ENCODE measurements at regions not wholly inside any gene's neighbourhood (a gene's known extent, or its start where the extent isn't known, plus 50 kb on each side); places are given as distances from the start of the nearest gene placed in this dataset.

DNA sequence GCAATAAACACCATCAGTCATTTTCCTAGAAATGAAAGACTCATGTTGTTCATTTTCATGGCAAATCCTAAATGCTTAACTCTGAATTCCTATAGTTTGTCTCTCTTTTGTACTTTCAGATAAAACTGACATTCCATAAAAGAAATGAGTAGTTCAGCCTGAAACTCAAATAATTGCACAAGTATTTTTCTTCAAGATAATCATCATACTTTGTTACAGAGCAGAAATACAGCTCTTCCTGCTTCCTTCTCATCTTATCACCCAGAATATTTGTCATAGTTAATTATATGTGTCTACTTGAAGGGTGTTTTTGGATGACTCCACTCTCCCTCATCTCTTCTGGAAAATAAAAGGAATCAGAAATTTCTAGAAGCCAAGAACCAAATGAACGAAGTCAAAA lies 141.1 kb downstream of the HNMT start:
- no peak for DNase-seq

DNA sequence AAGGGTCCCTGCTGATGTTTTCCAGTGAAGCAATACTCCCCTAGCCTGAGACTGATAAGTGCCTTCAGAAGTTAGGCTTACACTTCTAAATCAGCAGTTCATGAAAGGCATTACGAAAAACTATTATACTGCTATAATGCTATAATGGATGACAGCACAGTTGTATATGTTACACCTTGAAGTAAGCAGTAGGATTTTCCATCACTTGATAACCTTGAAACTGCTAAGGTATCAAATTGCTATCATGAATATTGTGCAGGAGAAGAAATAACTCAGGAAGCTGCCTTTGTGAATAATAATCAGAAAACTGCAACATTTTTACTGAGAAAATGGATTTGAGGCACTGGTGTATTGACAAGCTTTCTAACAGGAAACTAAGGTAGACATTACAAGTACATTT lies 142.3 kb downstream of the HNMT start:
- no peak for DNase-seq

DNA sequence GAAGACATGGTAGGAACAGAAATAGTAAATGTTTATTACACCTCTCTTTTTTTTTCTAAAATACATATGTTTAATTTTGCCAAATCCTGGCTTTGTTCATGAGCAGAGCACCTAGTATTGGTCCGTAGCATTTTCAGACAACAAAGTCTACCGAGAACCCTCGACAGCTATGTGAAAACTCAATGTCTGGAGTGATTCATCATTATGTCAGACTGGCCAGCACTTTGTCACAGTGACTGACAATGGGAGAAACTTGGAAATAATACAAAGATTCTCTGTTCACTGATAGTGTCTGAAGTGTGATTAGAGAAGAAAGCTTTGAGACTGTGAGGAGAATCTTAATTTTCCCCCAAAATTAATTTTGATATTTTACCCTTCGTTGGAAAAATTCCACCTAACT lies 143.0 kb downstream of the HNMT start:
- no peak for DNase-seq

DNA sequence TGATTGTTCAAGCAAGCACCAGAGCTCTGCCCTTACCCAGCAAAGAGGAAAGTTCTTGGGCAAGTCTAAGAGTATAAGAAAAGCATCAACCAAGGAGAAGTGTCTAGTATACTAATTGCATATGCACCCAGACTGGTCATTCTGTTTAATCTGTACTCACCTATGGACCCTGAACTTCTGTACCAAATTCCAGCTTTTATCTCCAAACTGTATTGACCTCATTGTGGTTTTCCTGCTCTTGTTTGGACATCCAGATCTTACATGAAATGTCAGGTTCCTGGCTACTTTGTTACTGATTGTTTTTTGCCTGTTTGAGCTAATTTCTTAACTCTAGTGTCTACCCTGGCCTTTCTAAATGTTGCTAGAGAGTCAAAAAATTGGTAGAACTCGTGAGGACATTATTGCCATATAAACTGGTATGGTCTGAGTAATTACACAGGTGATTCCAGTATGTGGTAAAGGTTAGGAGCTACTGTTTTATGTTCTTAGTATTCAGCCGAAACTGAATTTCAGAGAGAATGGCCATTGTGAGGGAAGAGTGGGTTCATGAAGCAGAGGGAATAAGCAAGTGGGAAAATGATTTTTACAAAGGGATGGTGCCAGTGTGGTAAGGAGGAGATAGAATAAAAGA lies 146.3 kb downstream of the HNMT start:
- no peak for DNase-seq

DNA sequence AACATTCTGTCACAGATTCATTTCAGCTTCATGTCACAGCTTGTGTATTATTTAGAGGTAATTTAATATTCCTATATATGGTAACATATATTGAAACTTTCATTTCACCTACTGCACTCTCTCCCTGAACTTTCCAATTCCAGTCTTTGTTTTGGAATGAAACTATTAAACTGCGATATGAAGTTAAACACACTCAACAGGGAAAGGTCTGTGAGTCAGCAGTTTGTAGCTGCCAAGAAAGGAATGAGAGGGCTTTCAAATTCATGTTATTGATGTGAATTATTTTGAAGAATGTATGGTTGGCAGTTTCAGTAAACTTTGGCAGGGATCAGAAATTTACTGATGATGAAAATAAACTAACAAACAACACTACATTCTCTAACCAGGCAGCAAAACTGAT lies 148.3 kb downstream of the HNMT start:
- DNase-seq = no peak

DNA sequence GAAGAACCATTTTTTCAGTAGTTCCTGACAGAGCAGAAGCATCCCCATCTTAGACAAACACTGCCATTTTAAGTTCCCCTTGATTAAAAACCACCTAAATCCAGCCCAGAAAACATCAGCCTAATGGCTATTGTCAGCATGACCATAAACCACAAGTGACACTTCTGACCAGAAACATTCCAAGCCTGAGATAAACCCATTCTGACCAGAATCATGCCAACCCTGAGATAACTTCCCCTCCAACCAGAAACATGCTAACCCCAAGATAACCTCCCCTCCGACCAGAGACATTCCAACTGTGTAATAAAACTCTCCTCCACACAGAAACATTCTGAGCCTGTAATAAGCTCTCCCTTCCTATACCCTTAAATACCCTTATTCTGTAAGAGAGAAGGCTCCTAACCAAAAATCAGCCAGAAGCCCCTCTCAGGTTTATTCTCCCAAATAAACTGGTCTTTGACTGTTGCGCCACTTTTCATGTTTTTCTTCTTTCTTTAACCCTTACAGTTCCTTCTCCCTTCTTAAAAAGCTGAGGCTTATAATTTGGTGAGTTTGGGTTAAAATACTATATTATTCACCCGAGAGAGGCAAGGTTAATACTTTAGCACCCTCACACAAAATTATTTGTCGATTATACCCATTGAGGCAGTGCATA lies 149.7 kb downstream of the HNMT start:
- no peak for DNase-seq

DNA sequence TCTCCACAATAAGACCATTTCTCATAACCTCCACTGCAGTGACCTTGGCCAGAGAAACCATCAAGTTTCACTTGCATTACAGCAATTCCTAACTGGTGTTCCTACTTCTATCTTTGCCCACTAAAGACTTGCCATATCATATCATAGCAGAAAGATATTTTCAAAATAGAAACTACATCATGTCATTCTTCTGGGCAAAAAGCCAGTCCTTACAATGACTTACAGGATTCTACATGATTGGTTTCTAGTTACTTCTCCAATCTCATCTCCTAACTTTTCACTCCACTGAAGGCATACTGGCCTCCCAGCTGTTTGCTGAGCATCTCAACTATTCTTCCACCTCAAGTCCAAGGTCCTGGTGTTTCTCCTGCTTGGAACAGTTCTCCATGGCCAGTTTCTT lies 151.4 kb downstream of the HNMT start:
- DNase-seq = no peak

DNA sequence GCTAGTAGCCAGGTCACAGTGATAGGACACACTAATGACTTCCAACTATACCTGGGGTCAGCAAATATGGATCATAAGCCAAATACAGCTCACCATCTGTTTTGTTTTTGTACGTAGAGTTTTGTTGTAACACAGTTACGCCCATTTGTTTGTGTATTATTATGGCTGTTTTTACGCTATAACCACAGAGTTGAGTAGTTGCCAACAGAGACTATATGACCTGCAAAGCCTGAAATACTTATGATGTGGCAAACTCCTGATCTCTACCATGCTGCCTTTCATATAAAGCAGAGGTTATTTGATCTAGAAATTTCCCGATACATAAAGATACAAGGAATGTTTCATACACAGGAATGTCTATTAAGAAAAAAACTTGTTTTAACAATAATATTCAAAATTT lies 152.2 kb downstream of the HNMT start:
- no peak for DNase-seq

DNA sequence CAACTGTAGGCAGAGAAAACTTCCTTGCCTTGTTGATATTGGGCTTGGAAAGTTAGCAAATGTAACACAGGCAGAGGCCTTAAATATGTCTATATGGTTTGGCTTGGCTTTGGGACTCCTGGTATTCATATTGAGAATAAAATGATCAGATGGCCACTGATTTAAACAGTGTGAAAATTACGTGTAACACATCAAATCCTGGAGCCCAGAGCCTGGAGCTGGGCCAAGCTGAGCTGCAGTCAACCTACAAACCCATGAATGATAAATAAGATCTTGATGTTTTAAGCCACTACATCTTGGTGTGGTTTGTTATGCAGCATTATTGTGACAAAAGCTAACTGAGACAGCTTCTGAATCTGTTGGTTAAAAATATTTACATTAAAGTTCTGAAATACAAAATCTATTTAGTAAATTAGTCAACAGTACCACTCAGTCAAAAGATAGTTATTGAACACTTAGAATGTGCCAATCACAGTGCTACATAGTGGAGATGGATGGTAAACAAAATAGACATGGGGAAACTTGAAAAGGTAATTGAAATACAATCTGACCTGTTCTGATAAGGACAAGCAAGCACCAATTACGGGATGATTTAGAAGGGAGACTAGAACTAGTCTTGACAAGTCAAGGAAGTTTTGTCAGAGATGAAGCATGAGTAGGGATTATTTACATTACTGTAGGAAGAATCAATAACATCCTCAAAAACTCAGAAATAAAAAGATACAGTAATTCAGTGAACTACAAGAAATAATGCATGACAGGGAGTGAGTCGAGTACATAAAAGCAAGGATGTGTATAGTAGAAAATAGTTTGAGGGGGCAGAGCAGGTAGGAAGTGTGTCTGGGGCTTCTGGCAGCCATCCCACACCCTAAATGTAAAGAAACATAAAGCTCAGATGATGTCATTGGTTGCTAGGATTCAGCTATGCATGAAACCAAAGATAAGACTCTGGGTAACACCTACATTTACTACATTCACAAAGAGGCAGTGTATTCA lies 157.7 kb downstream of the HNMT start:
- no peak for DNase-seq

DNA sequence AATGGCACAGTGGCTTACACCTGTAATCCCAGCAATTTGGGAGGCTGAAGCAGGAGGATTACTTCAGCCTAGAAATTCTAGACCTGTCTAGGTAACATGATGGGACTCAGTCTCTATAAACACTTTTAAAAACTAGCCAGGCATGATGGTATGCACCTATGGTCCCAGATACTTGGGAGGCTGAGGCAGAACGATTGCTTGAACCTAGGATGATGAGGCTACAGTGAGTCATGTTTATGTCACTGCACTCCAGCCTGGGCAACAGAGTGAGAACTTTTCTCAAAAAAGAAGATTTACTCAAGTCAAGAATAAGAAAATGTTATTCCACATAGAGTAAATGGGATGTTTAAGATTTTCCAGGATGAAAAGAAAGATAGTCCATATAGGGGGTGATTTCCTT lies 158.6 kb downstream of the HNMT start:
- DNase-seq = no peak

DNA sequence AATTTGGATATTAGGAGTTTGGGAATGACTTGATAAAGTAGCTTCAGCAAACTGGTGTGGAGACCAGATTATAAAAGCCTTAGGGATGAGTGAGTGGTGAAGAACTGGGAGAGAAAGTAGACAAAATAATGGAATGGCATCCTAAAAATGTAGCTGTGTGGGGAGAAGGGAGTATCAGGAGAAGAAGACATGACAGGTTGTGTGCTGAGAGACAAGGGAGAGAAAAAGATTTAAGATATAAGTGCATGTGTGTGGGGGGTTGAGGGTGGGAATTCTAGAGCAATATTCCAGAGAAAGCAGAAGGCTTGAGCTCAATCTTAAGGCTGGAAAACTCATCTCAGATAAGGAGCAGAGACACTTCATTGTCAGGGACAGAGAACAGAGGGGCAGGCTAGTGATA lies 159.5 kb downstream of the HNMT start:
- no peak for DNase-seq

DNA sequence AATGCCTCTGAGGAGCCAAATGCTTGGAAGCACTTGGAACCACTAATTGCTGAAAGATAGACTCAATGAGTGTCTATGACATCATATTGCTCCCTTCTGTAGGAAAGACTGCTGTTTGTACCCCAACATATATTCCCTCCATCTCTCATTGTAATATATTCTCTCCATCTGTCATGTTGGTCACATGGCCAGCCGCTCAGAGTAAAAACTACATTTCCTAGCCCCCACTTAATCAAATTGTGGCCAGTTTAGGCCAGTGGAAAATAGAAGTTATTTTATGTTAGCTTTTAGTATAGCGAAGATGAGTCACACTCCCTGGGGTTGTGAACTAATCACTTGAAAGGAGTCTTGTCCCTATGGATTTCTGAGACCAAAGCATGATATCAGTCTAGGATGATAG lies 160.2 kb downstream of the HNMT start:
- DNase-seq = no peak

DNA sequence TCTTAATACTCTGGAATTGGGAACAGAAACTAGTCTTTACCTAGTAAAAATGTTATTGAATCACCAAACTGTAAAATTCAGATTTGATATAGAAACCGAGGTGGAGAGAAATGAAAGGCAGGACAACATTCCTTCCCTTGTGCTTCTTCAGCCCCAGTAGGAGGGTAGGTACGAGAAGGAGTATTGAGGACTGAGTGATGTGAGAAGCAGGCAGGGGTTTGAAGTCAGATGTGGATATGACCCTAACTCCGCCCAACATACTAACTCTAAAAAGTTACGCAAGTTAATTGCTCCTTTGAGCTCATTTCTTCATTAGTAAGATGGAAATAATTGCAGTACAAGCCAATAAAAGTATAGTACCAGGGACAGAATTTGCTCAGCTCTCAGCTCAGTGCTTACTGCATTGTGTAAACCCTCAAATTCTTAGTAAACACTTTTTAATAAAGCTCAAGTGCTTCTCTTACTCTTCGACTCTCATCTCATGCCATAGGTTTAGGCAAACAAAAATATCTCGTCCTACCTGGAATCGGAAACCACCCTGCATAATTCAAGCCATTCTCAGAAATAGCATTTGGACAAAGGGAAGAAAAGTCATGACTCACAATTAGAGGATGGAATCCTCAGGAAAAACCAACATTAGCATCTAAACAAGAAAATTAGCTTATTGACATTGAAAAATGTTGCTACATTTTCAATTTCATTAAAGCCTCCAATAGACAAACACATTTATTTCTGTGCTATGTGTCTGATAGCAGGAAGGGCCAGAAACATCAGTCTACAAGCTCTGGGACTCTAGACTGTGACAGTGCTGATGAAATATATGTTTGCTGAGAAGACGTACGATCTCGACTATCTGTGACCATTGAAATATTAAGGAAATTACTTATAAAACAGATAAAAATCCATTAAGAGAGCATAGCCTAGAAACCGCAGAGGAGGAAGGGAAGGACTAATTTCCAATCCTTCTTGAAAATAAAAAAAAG lies 161.3 kb downstream of the HNMT start:
- DNase-seq = no peak

DNA sequence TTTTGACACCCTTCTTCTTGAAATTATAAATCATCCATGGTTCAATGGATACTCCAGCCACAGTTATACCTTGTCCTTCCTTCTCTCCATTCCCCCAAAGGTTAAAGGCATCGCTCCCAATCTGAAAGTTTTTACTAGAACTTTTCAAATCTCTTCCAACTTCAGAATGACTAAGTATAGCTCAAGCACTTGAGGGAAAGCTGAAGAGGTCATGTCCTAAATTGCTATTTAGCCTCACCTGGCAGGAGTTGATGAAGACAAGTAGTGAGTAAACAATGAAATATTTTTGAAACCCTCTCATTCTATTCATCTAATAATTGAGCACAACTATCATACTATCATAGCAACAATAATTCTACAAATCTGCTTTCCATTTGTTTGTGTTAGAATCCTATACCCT lies 167.8 kb downstream of the HNMT start:
- no peak for DNase-seq

DNA sequence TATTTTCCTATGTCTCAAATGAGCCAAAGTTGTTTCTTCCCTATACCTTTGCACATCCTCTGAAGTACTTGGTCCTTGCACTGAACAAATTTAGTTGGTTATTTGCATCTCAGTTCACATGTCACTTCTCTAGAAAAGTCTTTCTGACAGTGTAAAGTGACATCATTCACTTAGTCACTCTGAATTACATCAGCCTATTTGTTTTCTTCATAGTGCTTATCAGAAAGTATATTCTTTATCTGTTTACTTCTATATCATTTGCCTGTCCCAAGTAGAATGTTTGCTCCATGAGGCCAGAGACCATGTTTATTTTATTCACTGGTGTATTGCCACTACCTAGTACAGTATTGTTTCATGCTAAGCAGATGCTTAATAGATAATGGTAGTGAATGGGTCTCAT lies 173.7 kb downstream of the HNMT start:
- no peak for DNase-seq

DNA sequence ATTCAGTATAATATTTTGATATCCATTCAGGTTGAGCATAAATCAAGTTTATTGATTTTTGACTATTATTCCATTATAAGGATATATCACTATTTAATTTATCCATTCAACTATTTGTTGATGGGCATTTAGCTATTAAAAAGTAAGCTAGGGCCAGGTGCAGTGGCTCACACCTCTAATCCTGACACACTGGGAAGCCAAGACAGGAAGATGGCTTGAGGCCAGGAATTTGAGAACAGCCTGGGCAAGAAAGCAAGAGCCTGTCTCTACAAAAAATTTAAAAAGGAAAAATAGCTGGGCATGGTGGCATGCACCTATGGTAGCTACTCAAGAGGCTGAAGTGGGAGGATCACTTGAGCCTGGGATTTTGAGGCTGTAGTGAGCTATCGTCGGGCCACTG lies 183.5 kb downstream of the HNMT start:
- no peak for DNase-seq

DNA sequence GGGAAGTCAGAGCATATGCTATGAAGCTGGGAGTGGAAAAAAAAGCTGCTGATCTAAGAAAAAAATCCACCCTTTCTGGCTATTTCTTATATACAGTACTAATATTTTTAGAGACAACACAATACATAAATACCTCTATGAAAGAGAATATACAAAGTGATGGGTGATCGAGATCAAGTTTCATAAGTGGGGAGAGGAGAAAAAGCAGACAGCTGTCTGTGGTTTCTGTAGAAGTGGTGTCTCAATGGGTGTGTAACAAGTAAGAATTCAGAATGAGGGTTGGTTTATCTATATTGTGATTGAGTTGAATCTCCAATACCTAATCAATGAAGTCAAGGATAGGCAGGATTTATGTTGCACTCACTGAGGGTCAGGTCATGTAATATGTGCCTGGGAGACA lies 191.0 kb downstream of the HNMT start:
- DNase-seq = no peak

DNA sequence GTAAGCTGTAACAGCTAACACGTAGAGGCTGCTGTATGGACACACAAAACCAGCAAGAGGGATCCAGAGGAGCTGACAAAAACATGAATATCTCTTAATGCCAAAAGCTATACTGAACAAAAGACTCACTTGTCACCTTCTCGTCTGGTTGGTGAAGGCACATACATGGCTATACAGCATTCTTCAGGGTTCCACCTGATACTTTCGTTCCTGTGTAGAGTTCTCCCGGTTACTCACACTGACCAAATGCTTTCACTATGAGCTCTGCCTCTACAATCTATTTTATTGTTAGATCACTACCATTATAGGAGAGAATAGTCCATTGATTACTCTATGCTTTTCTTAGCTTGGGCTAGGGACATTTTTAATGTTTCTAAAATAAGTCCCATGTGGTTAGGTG lies 193.1 kb downstream of the HNMT start:
- no peak for DNase-seq

DNA sequence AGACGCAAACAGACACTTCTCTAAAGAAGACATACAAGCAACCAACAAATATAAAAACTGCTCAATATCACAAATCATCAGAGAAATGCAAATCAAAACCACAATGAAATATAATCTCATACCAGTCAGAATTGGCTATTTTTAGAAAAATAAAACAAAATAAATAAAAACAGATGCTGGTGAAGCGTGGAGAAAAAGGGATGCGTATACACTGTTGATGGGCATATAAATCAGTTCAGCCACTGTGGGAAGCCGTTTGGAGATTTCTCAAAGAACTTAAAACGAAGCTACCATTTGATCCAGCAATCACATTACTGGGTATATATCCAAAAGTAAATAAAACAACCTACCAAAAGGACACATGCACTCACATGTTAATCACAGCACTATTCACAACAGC lies 206.2 kb downstream of the HNMT start:
- DNase-seq = no peak

DNA sequence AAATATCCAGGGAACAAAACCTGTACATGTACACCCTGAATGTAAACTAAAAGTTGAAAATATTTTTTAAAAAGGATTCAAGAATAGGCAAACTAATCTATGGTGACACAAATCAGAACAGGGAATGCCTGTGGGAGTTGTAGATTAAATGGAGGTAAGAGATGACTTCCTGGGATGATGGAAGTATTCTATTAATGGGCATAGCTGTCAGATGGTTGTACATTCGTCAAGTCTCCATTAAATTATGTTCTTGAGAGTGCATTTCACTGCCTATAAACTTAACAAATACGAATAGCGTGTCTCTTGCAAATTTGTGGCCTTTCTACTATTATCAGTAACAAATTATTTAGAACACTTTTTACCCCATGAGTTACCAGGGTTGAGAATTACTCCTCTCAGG lies 207.0 kb downstream of the HNMT start:
- DNase-seq = no peak

DNA sequence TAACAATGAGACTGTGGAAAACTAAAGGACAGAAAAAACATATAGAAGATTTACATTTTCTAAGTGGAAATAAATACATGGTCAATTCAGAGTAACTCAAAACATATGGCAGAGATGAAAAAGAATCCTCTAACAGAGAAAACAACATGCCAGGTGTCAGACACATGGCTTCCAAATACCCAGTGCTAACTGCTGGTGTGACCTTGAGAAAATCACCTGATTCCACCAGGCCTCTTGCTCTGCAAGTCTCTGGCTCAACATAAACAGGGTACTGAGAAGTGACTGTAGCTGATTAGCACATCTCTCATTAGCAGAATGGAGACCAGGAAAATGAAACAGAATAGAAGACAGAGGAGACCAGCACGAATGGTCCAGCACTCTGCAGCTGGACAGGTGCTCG lies 210.8 kb downstream of the HNMT start:
- DNase-seq = no peak

DNA sequence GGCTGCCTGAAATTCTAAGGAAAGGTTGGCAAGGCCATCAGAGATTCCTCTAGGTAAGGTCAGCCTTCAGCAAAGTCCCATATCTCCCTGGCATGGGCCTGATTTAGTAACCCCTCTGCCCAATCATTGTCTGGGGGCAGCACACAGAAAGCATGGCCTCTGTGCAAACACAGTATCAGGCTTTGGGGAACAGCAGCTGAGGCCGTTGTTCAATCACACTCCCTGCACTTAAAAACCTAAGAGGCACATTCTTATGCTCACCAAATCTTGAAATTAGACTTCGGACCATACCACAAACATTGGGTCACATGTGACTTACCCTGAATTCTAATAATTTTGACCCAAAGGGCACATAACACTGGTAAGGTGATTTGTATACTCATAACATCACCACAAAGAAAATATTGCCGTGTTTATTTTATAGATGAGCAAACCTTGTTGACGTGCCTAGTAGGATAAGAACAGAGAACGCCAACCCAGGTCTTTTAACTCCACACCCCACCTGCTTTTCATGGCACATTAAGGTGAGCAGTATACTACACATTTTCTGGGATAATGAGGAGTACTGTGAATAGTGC lies 212.7 kb downstream of the HNMT start:
- DNase-seq = no peak

Measured in eye (tissue), 1 donor.